ENCODE measurements at regions not wholly inside any gene's neighbourhood (a gene's known extent, or its start where the extent isn't known, plus 50 kb on each side); places are given as distances from the start of the nearest gene placed in this dataset.

DNA sequence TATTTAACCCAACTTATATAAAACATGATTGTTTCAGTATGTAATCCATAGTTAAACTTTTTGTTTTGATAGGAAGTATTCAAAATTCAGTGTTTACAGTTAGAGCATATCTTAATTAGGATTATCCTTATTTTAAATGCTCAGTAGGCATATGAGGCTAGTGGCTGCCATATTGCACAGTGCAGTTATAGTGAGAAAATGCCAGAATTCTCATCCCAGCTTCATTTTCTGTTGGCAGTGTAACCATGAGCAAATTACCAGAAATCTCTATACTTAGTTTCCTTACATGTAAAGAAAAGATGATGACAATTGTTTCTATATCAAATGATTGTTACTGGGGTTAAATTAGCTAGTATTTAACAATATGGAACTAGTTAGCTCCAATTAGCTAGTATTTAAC is 265.8 kb downstream of the ARAP2 start:
- TF ChIP-seq EP300 (IDR thresholded peaks at IDR 0.05) (no peak), NFE2L2 (conservative IDR thresholded peaks at IDR 0.05; ENCODE audit: low read length) (no peak), POLR2A (IDR thresholded peaks at IDR 0.05; ENCODE audit: low read length) (no peak), CEBPB (IDR thresholded peaks at IDR 0.05) (no peak), ESRRA (IDR thresholded peaks at IDR 0.05; ENCODE audit: borderline replicate concordance, low read length) (no peak), TP53 (CRISPR knock-in tag; IDR thresholded peaks at IDR 0.05) (no peak), HOXA7 (CRISPR knock-in tag; IDR thresholded peaks at IDR 0.05) (no peak)
- TF ChIP-seq, protein P1, sequence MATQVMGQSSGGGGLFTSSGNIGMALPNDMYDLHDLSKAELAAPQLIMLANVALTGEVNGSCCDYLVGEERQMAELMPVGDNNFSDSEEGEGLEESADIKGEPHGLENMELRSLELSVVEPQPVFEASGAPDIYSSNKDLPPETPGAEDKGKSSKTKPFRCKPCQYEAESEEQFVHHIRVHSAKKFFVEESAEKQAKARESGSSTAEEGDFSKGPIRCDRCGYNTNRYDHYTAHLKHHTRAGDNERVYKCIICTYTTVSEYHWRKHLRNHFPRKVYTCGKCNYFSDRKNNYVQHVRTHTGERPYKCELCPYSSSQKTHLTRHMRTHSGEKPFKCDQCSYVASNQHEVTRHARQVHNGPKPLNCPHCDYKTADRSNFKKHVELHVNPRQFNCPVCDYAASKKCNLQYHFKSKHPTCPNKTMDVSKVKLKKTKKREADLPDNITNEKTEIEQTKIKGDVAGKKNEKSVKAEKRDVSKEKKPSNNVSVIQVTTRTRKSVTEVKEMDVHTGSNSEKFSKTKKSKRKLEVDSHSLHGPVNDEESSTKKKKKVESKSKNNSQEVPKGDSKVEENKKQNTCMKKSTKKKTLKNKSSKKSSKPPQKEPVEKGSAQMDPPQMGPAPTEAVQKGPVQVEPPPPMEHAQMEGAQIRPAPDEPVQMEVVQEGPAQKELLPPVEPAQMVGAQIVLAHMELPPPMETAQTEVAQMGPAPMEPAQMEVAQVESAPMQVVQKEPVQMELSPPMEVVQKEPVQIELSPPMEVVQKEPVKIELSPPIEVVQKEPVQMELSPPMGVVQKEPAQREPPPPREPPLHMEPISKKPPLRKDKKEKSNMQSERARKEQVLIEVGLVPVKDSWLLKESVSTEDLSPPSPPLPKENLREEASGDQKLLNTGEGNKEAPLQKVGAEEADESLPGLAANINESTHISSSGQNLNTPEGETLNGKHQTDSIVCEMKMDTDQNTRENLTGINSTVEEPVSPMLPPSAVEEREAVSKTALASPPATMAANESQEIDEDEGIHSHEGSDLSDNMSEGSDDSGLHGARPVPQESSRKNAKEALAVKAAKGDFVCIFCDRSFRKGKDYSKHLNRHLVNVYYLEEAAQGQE (IDR thresholded peaks at IDR 0.05) = no peak
- TF ChIP-seq, protein P2, sequence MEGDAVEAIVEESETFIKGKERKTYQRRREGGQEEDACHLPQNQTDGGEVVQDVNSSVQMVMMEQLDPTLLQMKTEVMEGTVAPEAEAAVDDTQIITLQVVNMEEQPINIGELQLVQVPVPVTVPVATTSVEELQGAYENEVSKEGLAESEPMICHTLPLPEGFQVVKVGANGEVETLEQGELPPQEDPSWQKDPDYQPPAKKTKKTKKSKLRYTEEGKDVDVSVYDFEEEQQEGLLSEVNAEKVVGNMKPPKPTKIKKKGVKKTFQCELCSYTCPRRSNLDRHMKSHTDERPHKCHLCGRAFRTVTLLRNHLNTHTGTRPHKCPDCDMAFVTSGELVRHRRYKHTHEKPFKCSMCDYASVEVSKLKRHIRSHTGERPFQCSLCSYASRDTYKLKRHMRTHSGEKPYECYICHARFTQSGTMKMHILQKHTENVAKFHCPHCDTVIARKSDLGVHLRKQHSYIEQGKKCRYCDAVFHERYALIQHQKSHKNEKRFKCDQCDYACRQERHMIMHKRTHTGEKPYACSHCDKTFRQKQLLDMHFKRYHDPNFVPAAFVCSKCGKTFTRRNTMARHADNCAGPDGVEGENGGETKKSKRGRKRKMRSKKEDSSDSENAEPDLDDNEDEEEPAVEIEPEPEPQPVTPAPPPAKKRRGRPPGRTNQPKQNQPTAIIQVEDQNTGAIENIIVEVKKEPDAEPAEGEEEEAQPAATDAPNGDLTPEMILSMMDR (IDR thresholded peaks at IDR 0.05) = no peak
